K562 (cell line): ENCODE measurements at regions not wholly inside any gene's neighbourhood (a gene's known extent, or its start where the extent isn't known, plus 50 kb on each side); places are given as distances from the start of the nearest gene placed in this dataset.

Experiments
- AFF4 ChIP-seq: sonication (generic); formaldehyde crosslinking; IDR thresholded peaks from 2 replicates; pipeline ENCODE4 v1.8.0; 2023; ENCODE audit warnings: mild to moderate bottlenecking, missing genetic modification reagents
- BCL6 ChIP-seq: fragments of 250-450 bp; sonication (Bioruptor Pico); IDR thresholded peaks from 2 replicates; pipeline ENCODE4 v1.4.0; 2020
- BRD9 ChIP-seq: fragments of 450-650 bp; IDR thresholded peaks from 2 replicates; pipeline ENCODE4 v1.6.1; 2018; ENCODE audit warnings: low read depth; ENCODE audit not compliant: partially characterized antibody
- DPF2 ChIP-seq: fragments of 450-650 bp; IDR thresholded peaks from 2 replicates; pipeline ENCODE4 v1.6.1; 2016
- JUNB ChIP-seq: fragments of 450-650 bp; formaldehyde crosslinking; conservative IDR thresholded peaks from 2 replicates; pipeline ENCODE4 v1.4.0; 2020; ENCODE audit warnings: mild to moderate bottlenecking
- KLF13 ChIP-seq: fragments of 450-650 bp; IDR thresholded peaks from 2 replicates; pipeline ENCODE4 v1.6.1; 2016; ENCODE audit warnings: missing genetic modification characterization, low read depth, mild to moderate bottlenecking, missing compliant biosample characterization, moderate library complexity, borderline replicate concordance
- MLX ChIP-seq, 2 experiments: fragments of 450-650 bp in 1 of 2; sonication (generic) in 1 of 2; formaldehyde crosslinking; conservative IDR thresholded peaks; 2 replicates each; pipeline versions ENCODE4 v1.4.0 to v1.8.1; 2020 to 2022; ENCODE audit warnings: mild to moderate bottlenecking in 1 of 2, missing genetic modification reagents in 1 of 2
- PCBP1 ChIP-seq: fragments of 200-400 bp; formaldehyde crosslinking; IDR thresholded peaks from 2 replicates; pipeline ENCODE4 v1.6.1; 2018; ENCODE audit warnings: mild to moderate bottlenecking, low read depth, low read length; ENCODE audit not compliant: poor library complexity, severe bottlenecking
- U2AF2 ChIP-seq: fragments of 200-400 bp; formaldehyde crosslinking; optimal IDR thresholded peaks from 2 replicates; pipeline ENCODE3; 2017; ENCODE audit warnings: low read depth, mild to moderate bottlenecking, low read length
- ZBED1 ChIP-seq: IDR thresholded peaks from 2 replicates; pipeline ENCODE4 v1.6.1; 2014
- ZBTB40 ChIP-seq, 2 experiments: fragments of 450-650 bp in 1 of 2; sonication (generic) in 1 of 2; formaldehyde crosslinking in 1 of 2; IDR thresholded peaks; 2 replicates each; pipeline versions ENCODE4 v1.7.1 to v1.9.0; 2016 to 2022; ENCODE audit warnings: inconsistent platforms in 1 of 2, mild to moderate bottlenecking in 1 of 2, missing genetic modification reagents in 1 of 2
- ZKSCAN3 ChIP-seq: fragments of 250-450 bp; sonication (Bioruptor Pico); IDR thresholded peaks from 2 replicates; pipeline ENCODE4 v1.4.0; 2020
- ZNF124 ChIP-seq: sonication (generic); formaldehyde crosslinking; IDR thresholded peaks from 2 replicates; pipeline ENCODE4 v1.8.1; 2022; ENCODE audit warnings: missing genetic modification reagents
- ZNF511 ChIP-seq: sonication (generic); formaldehyde crosslinking; IDR thresholded peaks from 2 replicates; pipeline ENCODE4 v1.8.0; 2022; ENCODE audit warnings: mild to moderate bottlenecking, missing genetic modification reagents
- ZNF583 ChIP-seq: fragments of 250-450 bp; sonication (Bioruptor Pico); IDR thresholded peaks from 2 replicates; pipeline ENCODE4 v1.4.0; 2020

GRCh38 chr2:216292886-216293301 is 79.4 kb downstream of the MARCHF4 start (continued):
- no peak for TF ChIP-seq ZBTB40 (IDR thresholded peaks at IDR 0.05)
- no peak for TF ChIP-seq ZBTB40 (CRISPR knock-in tag; IDR thresholded peaks at IDR 0.05)
- TF ChIP-seq ZKSCAN3 (CRISPR knock-in tag), result no peak
- no peak for TF ChIP-seq MLX (CRISPR knock-in tag; conservative IDR thresholded peaks at IDR 0.05)
- no peak for TF ChIP-seq ZBED1
- no peak for TF ChIP-seq ZNF124 (CRISPR knock-in tag)
- peak; percentile 65 for TF ChIP-seq DPF2
- no peak for TF ChIP-seq ZNF511 (CRISPR knock-in tag)
- no peak for TF ChIP-seq KLF13 (tag)
- TF ChIP-seq U2AF2, result no peak
- TF ChIP-seq AFF4, result no peak
- no peak for TF ChIP-seq JUNB (CRISPR knock-in tag)
- TF ChIP-seq ZNF583 (CRISPR knock-in tag), result no peak
- no peak for TF ChIP-seq BRD9
- no peak for TF ChIP-seq PCBP1
- no peak for TF ChIP-seq BCL6 (CRISPR knock-in tag)
